Hematopoietic multipotent progenitor cell treated with erythropoietin and hydrocortisone succinate and interleukin-3 and kit ligand, for 17 days (in vitro differentiated cells): ENCODE measurements at regions not wholly inside any gene's neighbourhood (a gene's known extent, or its start where the extent isn't known, plus 50 kb on each side); places are given as distances from the start of the nearest gene placed in this dataset.

ENCODE experiments used
- DNase-seq: peaks from one replicate; pipeline ENCODE4 v3.0.0-alpha.2; 2015; ENCODE audit warnings: low spot score

- DNase-seq = no peak
These were observed 176.7 kb downstream of the ST6GAL2 start for GRCh38 chr2:106709229-106709628.

GRCh38 chr2:106719222-106719621 is 166.7 kb downstream of the ST6GAL2 start:
- no peak for DNase-seq

GRCh38 chr2:106720026-106720425 is 165.9 kb downstream of the ST6GAL2 start:
- DNase-seq = no peak

GRCh38 chr2:106724301-106724794 is 161.6 kb downstream of the ST6GAL2 start:
- DNase-seq = no peak

- no peak for DNase-seq
These were observed 151.8 kb downstream of the ST6GAL2 start for GRCh38 chr2:106734165-106734564.

- no peak for DNase-seq
These were observed 150.2 kb downstream of the ST6GAL2 start for GRCh38 chr2:106735807-106736206.

- DNase-seq = no peak
These were observed 149.7 kb downstream of the ST6GAL2 start for GRCh38 chr2:106736221-106736620.

GRCh38 chr2:106745468-106745867 is 140.5 kb downstream of the ST6GAL2 start:
- DNase-seq = no peak

- DNase-seq = no peak
These were observed 136.1 kb downstream of the ST6GAL2 start for GRCh38 chr2:106749823-106750222.
